Endothelial cell of umbilical vein (primary cell): ENCODE measurements at regions not wholly inside any gene's neighbourhood (a gene's known extent, or its start where the extent isn't known, plus 50 kb on each side); places are given as distances from the start of the nearest gene placed in this dataset.

Experiments
- BruUV-seq: library from RNA; stranded (reverse); fragments of 400-500 nt; replicated peaks from 2 replicates; lab custom pipeline; 2021; lab: Mats Ljungman, UMichigan
- CTCF ChIA-PET: fragments of 300-600, 350-600 bp; sonication (Branson Sonifier 250); formaldehyde crosslinking; loops from one replicate; lab custom pipeline; 2021; ENCODE audit warnings: antibody characterized with exemption, inconsistent platforms; lab: Charles Lee
- POLR2A ChIA-PET: fragments of 300-600, 350-600 bp; sonication (Branson Sonifier 250); formaldehyde crosslinking; loops from one replicate; lab custom pipeline; 2021; ENCODE audit warnings: antibody characterized with exemption, inconsistent platforms; lab: Charles Lee
- DNase-seq: peaks from one replicate; pipeline ENCODE4 v3.0.0-alpha.2; 2011; ENCODE audit warnings: low read depth, low spot score
- FAIRE-seq: peaks from 2 replicates; lab custom pipeline; 2011; peaks lifted over from hg19 to GRCh38; lab: Jason Lieb, UNC
- H2AFZ ChIP-seq: 2 replicates; pipeline ENCODE4 v1.6.0; 2012; ENCODE audit warnings: low read depth, low read length, control low read depth, inconsistent platforms
- H3K27ac ChIP-seq: 2 replicates; pipeline ENCODE4 v1.5.1; 2011; ENCODE audit warnings: low read depth, mild to moderate bottlenecking, control low read depth, low read length, moderate library complexity; ENCODE audit not compliant: insufficient read depth
- H3K27me3 ChIP-seq, 2 experiments: 2 replicates each; pipeline versions ENCODE4 v1.6.0 to v1.6.1; 2011; ENCODE audit warnings: low read length in 2 of 2, mixed read lengths in 1 of 2; ENCODE audit not compliant: control insufficient read depth in 2 of 2, insufficient read depth in 2 of 2
- H3K36me3 ChIP-seq, 2 experiments: 2 replicates in 1 of 2; 3 replicates in 1 of 2; pipeline ENCODE4 v1.5.1; 2011; ENCODE audit warnings: low read length in 2 of 2, mild to moderate bottlenecking in 1 of 2, moderate library complexity in 1 of 2; ENCODE audit not compliant: control insufficient read depth in 2 of 2, insufficient read depth in 2 of 2; ENCODE audit errors: extremely low read depth in 1 of 2
- H3K4me1 ChIP-seq: 3 replicates; pipeline ENCODE4 v1.5.1; 2011; ENCODE audit warnings: mild to moderate bottlenecking, low read length; ENCODE audit not compliant: control insufficient read depth, insufficient read depth; ENCODE audit errors: extremely low read depth
- H3K4me2 ChIP-seq: 2 replicates; pipeline ENCODE4 v1.6.1; 2011; ENCODE audit warnings: low read length, control low read depth, mixed read lengths; ENCODE audit not compliant: insufficient read depth
- H3K4me3 ChIP-seq, 3 experiments: fragments of 200-600 bp in 1 of 3; sonication (generic), shearing (Covaris generic) in 1 of 3; replicated peaks in 1 of 3; 2 replicates each; pipeline ENCODE4 v1.5.1; 2011 to 2016; ENCODE audit warnings: control low read depth in 3 of 3, low read length in 3 of 3, mild to moderate bottlenecking in 2 of 3, inconsistent platforms in 1 of 3, low read depth in 1 of 3, moderate library complexity in 1 of 3; ENCODE audit not compliant: insufficient read depth in 1 of 3
- H3K79me2 ChIP-seq: 2 replicates; pipeline ENCODE4 v1.6.0; 2012; ENCODE audit warnings: low read length, inconsistent platforms; ENCODE audit not compliant: control insufficient read depth, insufficient read depth
- H3K9ac ChIP-seq: replicated peaks from 2 replicates; pipeline ENCODE3; 2011; ENCODE audit warnings: low read length, control low read depth; ENCODE audit not compliant: insufficient read depth; ENCODE audit errors: extremely low read depth
- H3K9me1 ChIP-seq: replicated peaks from 3 replicates; pipeline ENCODE4 v1.6.0; 2011; ENCODE audit warnings: mild to moderate bottlenecking, low read length; ENCODE audit not compliant: control insufficient read depth, insufficient read depth; ENCODE audit errors: extremely low read depth
- H3K9me3 ChIP-seq: replicated peaks from 2 replicates; pipeline ENCODE4 v1.5.1; 2012; ENCODE audit warnings: low read length, inconsistent platforms; ENCODE audit not compliant: control insufficient read depth, insufficient read depth
- H4K20me1 ChIP-seq: replicated peaks from 2 replicates; pipeline ENCODE3; 2011; ENCODE audit warnings: mild to moderate bottlenecking, low read length; ENCODE audit not compliant: control insufficient read depth, insufficient read depth; ENCODE audit errors: extremely low read depth
- CTCF ChIP-seq, 2 donors: IDR thresholded peaks; 1 replicate in 1 of 2; 2 replicates in 1 of 2; pipeline ENCODE4 v1.5.1; 2011; ENCODE audit warnings: low read length in 2 of 2, mild to moderate bottlenecking in 2 of 2, moderate library complexity in 2 of 2, control low read depth in 1 of 2, inconsistent platforms in 1 of 2, low read depth in 1 of 2; ENCODE audit not compliant: insufficient read depth in 1 of 2; ENCODE audit errors: extremely low read depth in 1 of 2
- EZH2 ChIP-seq: IDR thresholded peaks from 2 replicates; pipeline ENCODE4 v1.6.1; 2012; ENCODE audit warnings: borderline replicate concordance, low read depth, mild to moderate bottlenecking, moderate library complexity, low read length, inconsistent platforms; ENCODE audit not compliant: severe bottlenecking
- FOS ChIP-seq: IDR thresholded peaks from 2 replicates; pipeline ENCODE4 v1.6.1; 2011; ENCODE audit warnings: mild to moderate bottlenecking, low read length, moderate library complexity, borderline replicate concordance; ENCODE audit not compliant: insufficient read depth
- GATA2 ChIP-seq: IDR thresholded peaks from 2 replicates; pipeline ENCODE4 v1.7.0; 2011; ENCODE audit warnings: low read depth, mild to moderate bottlenecking, moderate library complexity, mixed read lengths, low read length; ENCODE audit not compliant: insufficient read length, insufficient read depth
- JUN ChIP-seq: IDR thresholded peaks from 2 replicates; pipeline ENCODE4 v1.6.1; 2011; ENCODE audit warnings: borderline replicate concordance, low read depth; ENCODE audit not compliant: insufficient read length, insufficient read depth
- MAX ChIP-seq: IDR thresholded peaks from 2 replicates; pipeline ENCODE4 v1.6.1; 2011; ENCODE audit not compliant: insufficient read depth, insufficient read length
- POLR2A ChIP-seq: IDR thresholded peaks from 2 replicates; pipeline ENCODE4 v1.6.1; 2012; ENCODE audit warnings: low read depth, mild to moderate bottlenecking, control low read depth, low read length
- POLR2AphosphoS5 ChIP-seq: IDR thresholded peaks from 2 replicates; pipeline ENCODE4 v1.6.1; 2012; ENCODE audit warnings: low read depth, mild to moderate bottlenecking, control low read depth, low read length, moderate library complexity; ENCODE audit not compliant: insufficient read depth
- dilution Hi-C: fragments of 300-500 bp; cut with MboI; formaldehyde crosslinking; loops from one replicate; pipeline ENCODE4 v1.15.0; 2019; ENCODE audit warnings: low sequenced_read_pairs; ENCODE audit not compliant: extremely low pct_ligation_motif_present
- intact Hi-C: fragments of 100-400 bp; cut with micrococcal nuclease; formaldehyde crosslinking; loops from one replicate; pipeline ENCODE4 v1.10.0; 2022

- no peaks in the 10 kb centered on the region for H3K27me3 ChIP-seq
- no TSS peak for BruUV-seq
- no peak overlapping the region for H3K9ac ChIP-seq
- H4K20me1 ChIP-seq = no peaks in the 10 kb centered on the region
- no peak for FAIRE-seq
- intact Hi-C loops (no loop called here), dilution Hi-C loops (no loop called here)
- no peak for DNase-seq
- POLR2A ChIA-PET = no interaction called here
- no peaks in the 10 kb centered on the region for H3K9me3 ChIP-seq
- no peak for TF ChIP-seq FOS
- TF ChIP-seq POLR2AphosphoS5 = no peak
- TF ChIP-seq EZH2 = no peak
- TF ChIP-seq MAX = no peak
- no peak for TF ChIP-seq CTCF (IDR thresholded peaks at IDR 0.05; ENCODE audit: extremely low read depth in 1 of 2, insufficient read depth in 1 of 2, low read depth in 1 of 2, low read length in 2 of 2)
- TF ChIP-seq GATA2 = no peak
- no peak for TF ChIP-seq JUN
- no peak for TF ChIP-seq POLR2A
- H3K36me3 ChIP-seq = no peaks in the 10 kb centered on the region
- H3K79me2 ChIP-seq = no peaks in the 10 kb centered on the region
- CTCF ChIA-PET = interaction anchor here (1.2 to 2.5 kb wide), 3 partner anchors 11 to 33 kb away, joined by 3 to 8 read pairs (median 4); no protein-coding TSS in a partner anchor
- no peaks in the 10 kb centered on the region for H3K4me1 ChIP-seq
- H3K4me2 ChIP-seq = no peak overlapping the region
- H2AFZ ChIP-seq = no peak overlapping the region
- H3K27ac ChIP-seq = no peak overlapping the region
- no peak overlapping the region for H3K4me3 ChIP-seq
- H3K9me1 ChIP-seq = no peaks in the 10 kb centered on the region
These were observed 109.9 kb upstream of the AKIP1 start for GRCh38 chr11:8801121-8801520.
